MCF 10A (cell line): ENCODE measurements at regions not wholly inside any gene's neighbourhood (a gene's known extent, or its start where the extent isn't known, plus 50 kb on each side); places are given as distances from the start of the nearest gene placed in this dataset.
"Not testable (repeated sequence)": the region's sequence is repeated elsewhere in the genome, so short reads cannot be mapped to it uniquely, and the experiment has no call there.

Source experiments
- BruUV-seq: library from RNA; stranded (reverse); fragments of 400-500 nt; replicated peaks from 2 replicates; lab custom pipeline; 2021; lab: Mats Ljungman, UMichigan
- CTCF ChIA-PET: fragments of 300-600 bp; sonication (Branson Sonifier 250); formaldehyde crosslinking; extraction: SDS; loops from one replicate; lab custom pipeline; 2021; ENCODE audit warnings: antibody characterized with exemption, inconsistent platforms; lab: Yijun Ruan, JAX
- POLR2A ChIA-PET: fragments of 300-600, 350-650 bp; sonication (Branson Sonifier 250); formaldehyde crosslinking; extraction: SDS; loops from one replicate; lab custom pipeline; 2020; ENCODE audit warnings: antibody characterized with exemption, inconsistent platforms; lab: Yijun Ruan, JAX
- DNase-seq: peaks from one replicate; pipeline ENCODE4 v3.0.0-alpha.2; 2018; ENCODE audit not compliant: unreplicated experiment
- H3K27ac Mint-ChIP-seq: one replicate; pipeline ENCODE4 v1.8.0; 2022; ENCODE audit warnings: mild to moderate bottlenecking, low read depth, mixed read lengths; ENCODE audit not compliant: unreplicated experiment
- H3K27me3 Mint-ChIP-seq: one replicate; pipeline ENCODE4 v1.8.0; 2022; ENCODE audit warnings: mixed read lengths; ENCODE audit not compliant: insufficient read depth, unreplicated experiment
- H3K36me3 Mint-ChIP-seq: one replicate; pipeline ENCODE4 v1.8.0; 2022; ENCODE audit warnings: mild to moderate bottlenecking, moderate library complexity, mixed read lengths; ENCODE audit not compliant: insufficient read depth, unreplicated experiment
- H3K4me1 Mint-ChIP-seq: one replicate; pipeline ENCODE4 v1.8.0; 2022; ENCODE audit warnings: mixed read lengths; ENCODE audit not compliant: insufficient read depth, unreplicated experiment
- H3K4me3 Mint-ChIP-seq: one replicate; pipeline ENCODE4 v1.8.0; 2022; ENCODE audit warnings: mild to moderate bottlenecking, moderate library complexity, mixed read lengths; ENCODE audit not compliant: unreplicated experiment
- H3K9me3 Mint-ChIP-seq: one replicate; pipeline ENCODE4 v1.8.0; 2022; ENCODE audit warnings: mixed read lengths; ENCODE audit not compliant: unreplicated experiment
- CTCF ChIP-seq: fragments of 200-600 bp; IDR thresholded peaks from one replicate; pipeline ENCODE4 v1.8.0; 2022; ENCODE audit warnings: antibody characterized with exemption, mild to moderate bottlenecking; ENCODE audit not compliant: unreplicated experiment
- intact Hi-C: fragments of 100-400 bp; cut with micrococcal nuclease; formaldehyde crosslinking; loops from 2 replicates; pipeline ENCODE4 v1.14.1; 2022

DNA sequence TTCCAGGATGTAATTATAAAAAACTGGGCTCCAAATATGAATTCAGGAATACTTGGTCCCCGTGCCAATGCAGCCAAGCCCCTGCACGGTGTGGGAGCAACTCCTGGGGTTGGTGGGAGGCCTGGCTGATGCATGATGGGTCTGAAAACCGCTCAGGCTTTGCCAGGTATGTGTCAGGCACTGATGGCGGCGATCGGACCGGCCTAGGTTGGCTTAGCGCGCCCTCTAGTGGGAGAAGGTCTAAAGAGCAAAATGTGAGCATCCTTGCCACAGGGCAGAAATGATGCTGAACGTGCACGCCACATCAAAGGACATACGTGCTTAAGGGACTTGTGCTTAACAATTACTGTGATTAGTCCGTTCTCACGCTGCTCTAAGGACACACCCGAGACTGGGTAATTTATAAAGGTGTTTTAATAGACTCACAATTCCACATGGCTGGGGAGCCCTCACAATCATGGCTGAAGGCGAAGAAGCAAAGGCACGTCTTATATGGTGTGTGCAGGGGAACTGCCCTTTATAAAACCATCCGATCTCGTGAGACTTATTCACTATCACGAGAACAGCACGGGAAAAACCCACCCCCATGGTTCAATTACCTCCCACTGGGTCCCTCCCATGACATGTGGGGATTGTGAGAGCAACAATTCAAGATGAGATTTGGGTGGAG is 196.2 kb upstream of the PLGLB1 start:
- H3K27me3 Mint-ChIP-seq, BruUV-seq, intact Hi-C loops, H3K4me1 Mint-ChIP-seq, CTCF ChIA-PET, H3K9me3 Mint-ChIP-seq, DNase-seq, POLR2A ChIA-PET, H3K4me3 Mint-ChIP-seq, H3K27ac Mint-ChIP-seq, H3K36me3 Mint-ChIP-seq: not testable (repeated sequence)
- TF ChIP-seq CTCF: peak; percentile 42

- intact Hi-C loops, CTCF ChIA-PET, POLR2A ChIA-PET, H3K4me3 Mint-ChIP-seq, DNase-seq, H3K27me3 Mint-ChIP-seq, H3K27ac Mint-ChIP-seq, H3K9me3 Mint-ChIP-seq, H3K4me1 Mint-ChIP-seq, BruUV-seq, H3K36me3 Mint-ChIP-seq: not testable (repeated sequence)
Observed at GRCh38 chr2:87220651-87221050, 199.0 kb upstream of the PLGLB1 start.

DNA sequence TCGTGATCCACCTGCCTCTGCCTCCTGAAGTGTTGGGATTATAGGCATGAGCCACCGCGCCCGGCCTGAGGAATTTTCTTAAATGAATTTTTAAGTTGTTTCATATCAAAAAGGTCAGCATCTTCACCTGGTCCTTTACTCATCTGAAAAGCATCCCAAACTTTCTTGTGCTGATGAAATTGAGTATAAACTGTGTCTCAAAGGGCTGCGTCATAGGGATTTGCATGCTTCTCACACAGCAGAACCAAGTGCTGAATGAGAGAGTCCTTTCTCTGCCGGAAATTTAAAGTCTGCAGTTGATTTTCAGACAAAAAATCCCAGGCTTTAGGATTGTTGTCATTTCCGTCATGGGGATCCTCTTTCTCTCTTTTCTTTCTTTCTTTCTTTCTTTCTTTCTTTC is 200.5 kb upstream of the PLGLB1 start:
- POLR2A ChIA-PET, CTCF ChIA-PET, BruUV-seq, intact Hi-C loops, H3K4me1 Mint-ChIP-seq, H3K27me3 Mint-ChIP-seq, H3K9me3 Mint-ChIP-seq, H3K36me3 Mint-ChIP-seq, H3K4me3 Mint-ChIP-seq: not testable (repeated sequence)
- DNase-seq: peak; percentile 4
- H3K27ac Mint-ChIP-seq: peak overlapping the region; percentile 90

GRCh38 chr2:87223873-87224272 is 202.2 kb upstream of the PLGLB1 start:
- H3K27ac Mint-ChIP-seq, intact Hi-C loops, CTCF ChIA-PET, H3K4me3 Mint-ChIP-seq, H3K9me3 Mint-ChIP-seq, H3K36me3 Mint-ChIP-seq, DNase-seq, POLR2A ChIA-PET, BruUV-seq, H3K4me1 Mint-ChIP-seq, H3K27me3 Mint-ChIP-seq: not testable (repeated sequence)

DNA sequence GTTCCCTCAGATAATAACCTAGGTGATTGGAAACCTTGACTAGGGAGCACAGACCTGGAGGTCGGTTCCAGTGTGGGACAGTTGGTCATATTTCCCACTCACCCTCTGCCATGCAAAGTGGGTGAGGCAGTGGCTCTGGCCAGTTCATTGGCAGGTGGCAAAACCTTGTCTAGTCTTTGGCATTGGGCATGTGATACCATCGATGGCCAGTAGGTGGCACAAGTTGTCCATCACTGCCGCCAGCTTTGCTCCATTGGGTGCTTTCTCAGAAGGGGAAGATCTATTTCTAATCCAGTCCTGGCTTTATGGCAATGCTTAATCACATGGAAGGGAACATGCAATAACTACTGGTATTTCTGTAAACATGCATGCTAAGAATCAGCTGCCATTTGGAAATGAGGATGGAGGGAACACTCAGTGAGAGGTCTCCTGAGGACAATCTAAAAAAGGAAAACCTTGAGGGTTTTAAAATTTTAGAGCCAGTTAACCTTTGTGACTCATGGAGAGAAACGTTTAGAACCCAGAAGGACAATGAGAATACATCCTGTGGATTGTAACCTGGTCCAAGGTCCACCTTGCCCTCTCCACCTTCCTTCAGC is 207.5 kb upstream of the PLGLB1 start:
- CTCF ChIA-PET, intact Hi-C loops, DNase-seq, POLR2A ChIA-PET, H3K4me3 Mint-ChIP-seq, H3K4me1 Mint-ChIP-seq, H3K9me3 Mint-ChIP-seq, H3K27me3 Mint-ChIP-seq, H3K27ac Mint-ChIP-seq, BruUV-seq, H3K36me3 Mint-ChIP-seq: not testable (repeated sequence)

- CTCF ChIA-PET, BruUV-seq, H3K4me1 Mint-ChIP-seq, intact Hi-C loops, POLR2A ChIA-PET, DNase-seq, H3K27me3 Mint-ChIP-seq, H3K36me3 Mint-ChIP-seq, H3K9me3 Mint-ChIP-seq, H3K27ac Mint-ChIP-seq, H3K4me3 Mint-ChIP-seq: not testable (repeated sequence)
Observed at GRCh38 chr2:87229964-87230363, 208.3 kb upstream of the PLGLB1 start.

GRCh38 chr2:87235333-87235981 is 213.8 kb upstream of the PLGLB1 start:
- CTCF ChIA-PET, H3K4me3 Mint-ChIP-seq, H3K9me3 Mint-ChIP-seq: not testable (repeated sequence)

DNA sequence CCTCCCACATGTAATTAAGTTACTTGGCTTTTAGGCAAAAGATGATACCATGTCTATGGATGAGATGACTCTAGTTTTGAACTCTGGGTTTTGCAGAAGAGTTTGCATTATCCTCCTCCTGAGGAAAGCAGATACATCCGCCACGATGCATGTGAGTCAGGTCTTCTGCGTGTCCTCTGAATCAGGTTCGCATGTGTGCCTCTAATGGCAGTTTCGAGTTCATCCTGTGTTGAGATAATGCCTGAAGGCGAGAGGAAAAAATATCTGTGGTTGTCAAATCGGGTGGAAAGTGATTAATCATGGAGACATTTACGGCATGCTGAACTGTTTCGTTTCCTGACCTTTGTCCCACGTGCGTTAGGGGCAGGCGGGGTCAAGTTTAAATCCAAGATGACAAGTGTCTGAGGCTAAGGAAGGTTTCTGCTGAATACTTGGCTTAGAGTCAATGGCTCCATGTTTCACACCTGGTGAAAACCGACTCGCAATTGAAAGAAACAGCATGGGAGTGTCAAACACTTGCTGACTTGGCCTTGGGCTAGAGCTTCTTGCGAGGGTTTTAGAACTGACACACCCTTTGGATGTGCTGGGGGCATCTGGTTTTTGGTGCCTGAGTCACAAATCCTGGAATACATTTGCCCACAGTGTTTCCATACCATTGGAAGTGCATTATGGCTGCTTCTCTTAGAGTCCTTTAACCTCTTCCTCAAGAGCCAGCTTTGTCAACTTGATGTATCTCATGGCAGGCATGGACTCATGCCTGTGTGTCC is 216.1 kb upstream of the PLGLB1 start:
- CTCF ChIA-PET, H3K27me3 Mint-ChIP-seq, H3K4me1 Mint-ChIP-seq, H3K9me3 Mint-ChIP-seq, intact Hi-C loops, H3K36me3 Mint-ChIP-seq, BruUV-seq, H3K27ac Mint-ChIP-seq, POLR2A ChIA-PET: not testable (repeated sequence)
- H3K4me3 Mint-ChIP-seq: peak overlapping the region; percentile 28
- peak; percentile 46 for DNase-seq

More at GRCh38 chr2:87235333-87235981, 213.8 kb upstream of the PLGLB1 start:
- H3K36me3 Mint-ChIP-seq, H3K4me1 Mint-ChIP-seq, BruUV-seq, intact Hi-C loops, POLR2A ChIA-PET, H3K27me3 Mint-ChIP-seq, H3K27ac Mint-ChIP-seq, DNase-seq: not testable (repeated sequence)
